B cell (primary cell): ENCODE measurements at regions not wholly inside any gene's neighbourhood (a gene's known extent, or its start where the extent isn't known, plus 50 kb on each side); places are given as distances from the start of the nearest gene placed in this dataset.

Experiments
- ATAC-seq: fragments of 200-7000 bp; cut with Tn5 transposase; one replicate; pipeline ENCODE4 v1.10.0; 2021; ENCODE audit warnings: low read depth, mild to moderate bottlenecking, moderate number of reproducible peaks, moderate library complexity
- CTCF ChIA-PET: fragments of 350-600 bp; sonication (Branson Sonifier 250); formaldehyde crosslinking; loops from one replicate; lab custom pipeline; 2021; ENCODE audit warnings: antibody characterized with exemption, inconsistent platforms; lab: Charles Lee
- POLR2A ChIA-PET: fragments of 350-600 bp; sonication (Branson Sonifier 250); formaldehyde crosslinking; loops from one replicate; lab custom pipeline; 2021; ENCODE audit warnings: antibody characterized with exemption; lab: Charles Lee
- DNase-seq: peaks from one replicate; pipeline ENCODE4 v3.0.0; 2013
- H2AFZ ChIP-seq: 2 replicates; pipeline ENCODE4 v1.6.1; 2012; ENCODE audit warnings: mild to moderate bottlenecking, low read depth, low read length; ENCODE audit not compliant: insufficient read depth, poor library complexity, severe bottlenecking
- H3K27ac ChIP-seq, 2 donors: 1 replicate in 1 of 2; 2 replicates in 1 of 2; pipeline ENCODE4 v1.5.1; 2012 to 2013; ENCODE audit warnings: low read length in 2 of 2, mild to moderate bottlenecking in 2 of 2, moderate library complexity in 1 of 2
- H3K27me3 ChIP-seq, 4 experiments: fragments of 200-600 bp in 1 of 4; sonication (generic) in 1 of 4; replicated peaks in 1 of 4; 1 replicate in 2 of 4; 2 replicates in 2 of 4; pipeline versions ENCODE4 v1.6.1 to v1.7.0; 2013 to 2016; ENCODE audit warnings: low read length in 3 of 4, mild to moderate bottlenecking in 2 of 4, mixed read lengths in 1 of 4, moderate library complexity in 1 of 4; ENCODE audit not compliant: insufficient read depth in 4 of 4, control insufficient read depth in 3 of 4; ENCODE audit errors: control extremely low read depth in 1 of 4
- H3K36me3 ChIP-seq, 2 experiments: replicated peaks in 1 of 2; 1 replicate in 1 of 2; 2 replicates in 1 of 2; pipeline versions ENCODE4 v1.6.1 to v1.7.1; 2013; ENCODE audit warnings: low read length in 1 of 2; ENCODE audit not compliant: insufficient read depth in 2 of 2, control insufficient read depth in 1 of 2; ENCODE audit errors: control extremely low read depth in 1 of 2, extremely low read depth in 1 of 2
- H3K4me1 ChIP-seq, 2 donors: fragments of 200-600 bp in 1 of 2; sonication (generic) in 1 of 2; 1 replicate in 1 of 2; 2 replicates in 1 of 2; pipeline versions ENCODE4 v1.5.1 to v1.6.1; 2013 to 2017; ENCODE audit warnings: low read length in 2 of 2; ENCODE audit not compliant: control insufficient read depth in 2 of 2, insufficient read depth in 2 of 2
- H3K4me2 ChIP-seq: replicated peaks from 2 replicates; pipeline ENCODE3; 2012; ENCODE audit warnings: mild to moderate bottlenecking, low read depth, low read length; ENCODE audit not compliant: poor library complexity, severe bottlenecking
- H3K4me3 ChIP-seq, 5 experiments: fragments of 200-600 bp in 1 of 5; sonication (generic) in 1 of 5; 1 replicate in 3 of 5; 2 replicates in 2 of 5; pipeline versions ENCODE4 v1.5.1 to v1.7.0; 2011 to 2016; ENCODE audit warnings: low read length in 4 of 5, mild to moderate bottlenecking in 4 of 5, low read depth in 2 of 5, control low read depth in 1 of 5, moderate library complexity in 1 of 5; ENCODE audit not compliant: insufficient read depth in 1 of 5; ENCODE audit errors: control extremely low read depth in 1 of 5, extremely low read depth in 1 of 5
- H3K79me2 ChIP-seq: fragments of 200-600 bp; sonication (generic); one replicate; pipeline ENCODE4 v1.6.0; 2016; ENCODE audit warnings: low read length; ENCODE audit not compliant: control insufficient read depth, insufficient read depth
- H3K9ac ChIP-seq: fragments of 200-600 bp; sonication (generic); 2 replicates; pipeline ENCODE4 v1.6.1; 2017; ENCODE audit warnings: mild to moderate bottlenecking, low read length, moderate library complexity
- H3K9me3 ChIP-seq, 3 donors: one replicate each; pipeline versions ENCODE4 v1.6.1 to v1.7.1; 2013; ENCODE audit warnings: low read length in 2 of 3; ENCODE audit not compliant: control insufficient read depth in 2 of 3, insufficient read depth in 1 of 3; ENCODE audit errors: control extremely low read depth in 1 of 3
- H4K20me1 ChIP-seq: 2 replicates; pipeline ENCODE4 v1.6.0; 2012; ENCODE audit warnings: mild to moderate bottlenecking, low read length; ENCODE audit not compliant: insufficient read depth, control insufficient read depth, poor library complexity, severe bottlenecking
- H3K27ac Mint-ChIP-seq: one replicate; pipeline ENCODE4 v1.8.0; 2021; ENCODE audit warnings: mixed read lengths
- H3K27me3 Mint-ChIP-seq: one replicate; pipeline ENCODE4 v1.8.0; 2021; ENCODE audit warnings: mixed read lengths
- H3K4me1 Mint-ChIP-seq: one replicate; pipeline ENCODE4 v1.8.0; 2021; ENCODE audit warnings: mixed read lengths
- H3K4me3 Mint-ChIP-seq: one replicate; pipeline ENCODE4 v1.8.0; 2021; ENCODE audit warnings: mixed read lengths
- H3K9me3 Mint-ChIP-seq: one replicate; pipeline ENCODE4 v1.8.0; 2022; ENCODE audit warnings: mixed read lengths; ENCODE audit not compliant: insufficient read depth
- EZH2 ChIP-seq: IDR thresholded peaks from 2 replicates; pipeline ENCODE4 v1.6.1; 2012; ENCODE audit warnings: borderline replicate concordance, low read depth, mild to moderate bottlenecking, moderate library complexity, low read length; ENCODE audit not compliant: insufficient read depth, poor library complexity, severe bottlenecking
- WGBS: methylation state at CpG from one replicate; pipeline ENCODE4 v1.1.5; 2013; ENCODE audit warnings: missing lambda C conversion rate; ENCODE audit not compliant: insufficient coverage; 5-methylcytosine and 5-hydroxymethylcytosine counted together
- intact Hi-C: fragments of 100-400 bp; cut with micrococcal nuclease; formaldehyde crosslinking; loops from one replicate; pipeline ENCODE4 v1.10.0; 2022
- TF ChIP-seq, protein P1 (sequence below): fragments of 200-600 bp; IDR thresholded peaks from one replicate; pipeline ENCODE4 v1.8.0; 2022; ENCODE audit warnings: antibody characterized with exemption, mild to moderate bottlenecking

DNA sequence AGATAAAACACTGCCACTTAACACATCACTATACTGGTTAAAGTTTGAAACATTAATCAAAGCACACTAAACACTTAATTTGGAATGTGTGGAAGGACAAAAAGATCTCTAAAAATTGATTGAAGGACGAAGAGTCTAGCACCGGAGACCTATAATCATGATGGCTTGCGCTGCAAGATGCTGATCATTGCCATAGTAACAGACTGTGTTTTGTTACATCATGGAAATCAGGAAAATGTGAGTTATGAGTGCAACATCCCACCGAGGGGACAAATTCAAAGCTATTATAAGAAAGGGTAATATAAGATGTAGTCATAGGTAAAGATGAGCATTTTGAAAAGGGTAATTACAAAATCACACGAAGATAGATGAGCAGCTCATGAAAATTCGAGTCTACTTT, 278.8 kb upstream of the CTNND2 start:
- Mint-ChIP-seq H3K27ac (no peak overlapping the region), H3K4me3 (no peak overlapping the region), H3K27me3 (no peaks in the 10 kb centered on the region), H3K9me3 (no peaks in the 10 kb centered on the region), H3K4me1 (no peaks in the 10 kb centered on the region)
- H3K4me2 ChIP-seq, result no peak overlapping the region
- ChIA-PET CTCF (no interaction called here), POLR2A (no interaction called here)
- 88% methylated on average over 3 of the region's 6 CpGs for WGBS
- no peaks in the 10 kb centered on the region for H4K20me1 ChIP-seq
- H3K4me1 ChIP-seq, result no peaks in the 10 kb centered on the region
- intact Hi-C loops, result no loop called here
- H3K9me3 ChIP-seq, result no peaks in the 10 kb centered on the region
- H3K27me3 ChIP-seq, result no peaks in the 10 kb centered on the region
- ATAC-seq, result no peak
- no peaks in the 10 kb centered on the region for H3K36me3 ChIP-seq
- no peak overlapping the region for H3K9ac ChIP-seq
- H3K27ac ChIP-seq, result no peak overlapping the region
- H3K79me2 ChIP-seq, result no peaks in the 10 kb centered on the region
- no peak for DNase-seq
- no peak overlapping the region for H3K4me3 ChIP-seq
- TF ChIP-seq, protein P1, sequence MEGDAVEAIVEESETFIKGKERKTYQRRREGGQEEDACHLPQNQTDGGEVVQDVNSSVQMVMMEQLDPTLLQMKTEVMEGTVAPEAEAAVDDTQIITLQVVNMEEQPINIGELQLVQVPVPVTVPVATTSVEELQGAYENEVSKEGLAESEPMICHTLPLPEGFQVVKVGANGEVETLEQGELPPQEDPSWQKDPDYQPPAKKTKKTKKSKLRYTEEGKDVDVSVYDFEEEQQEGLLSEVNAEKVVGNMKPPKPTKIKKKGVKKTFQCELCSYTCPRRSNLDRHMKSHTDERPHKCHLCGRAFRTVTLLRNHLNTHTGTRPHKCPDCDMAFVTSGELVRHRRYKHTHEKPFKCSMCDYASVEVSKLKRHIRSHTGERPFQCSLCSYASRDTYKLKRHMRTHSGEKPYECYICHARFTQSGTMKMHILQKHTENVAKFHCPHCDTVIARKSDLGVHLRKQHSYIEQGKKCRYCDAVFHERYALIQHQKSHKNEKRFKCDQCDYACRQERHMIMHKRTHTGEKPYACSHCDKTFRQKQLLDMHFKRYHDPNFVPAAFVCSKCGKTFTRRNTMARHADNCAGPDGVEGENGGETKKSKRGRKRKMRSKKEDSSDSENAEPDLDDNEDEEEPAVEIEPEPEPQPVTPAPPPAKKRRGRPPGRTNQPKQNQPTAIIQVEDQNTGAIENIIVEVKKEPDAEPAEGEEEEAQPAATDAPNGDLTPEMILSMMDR, result no peak
- TF ChIP-seq EZH2, result no peak
- H2AFZ ChIP-seq, result no peak overlapping the region

DNA sequence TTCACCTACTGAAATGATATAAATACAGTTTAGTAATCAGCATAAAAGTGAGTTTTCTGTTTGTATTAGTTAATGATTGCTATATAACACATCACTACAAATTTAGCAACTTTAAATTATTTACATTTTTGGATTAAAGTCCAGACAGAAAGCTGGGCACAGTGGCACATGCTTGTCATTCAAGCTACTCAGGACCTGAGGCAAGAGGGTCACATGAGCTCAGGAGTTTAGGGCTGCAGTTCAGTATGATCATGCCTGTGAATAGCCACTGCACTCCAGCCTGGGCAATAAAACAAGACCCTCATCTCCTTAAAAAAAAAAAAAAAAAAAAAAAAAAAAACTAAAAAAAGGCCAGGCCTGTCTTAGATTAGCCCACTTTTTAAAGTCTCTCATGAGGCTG, 273.6 kb upstream of the CTNND2 start:
- ChIA-PET CTCF (no interaction called here), POLR2A (no interaction called here)
- Histone ChIP-seq H2AFZ (no peak overlapping the region), H3K9ac (no peak overlapping the region), H3K9me3 (no peaks in the 10 kb centered on the region), H3K4me2 (no peak overlapping the region), H3K79me2 (no peaks in the 10 kb centered on the region), H3K27me3 (no peaks in the 10 kb centered on the region), H3K36me3 (no peaks in the 10 kb centered on the region), H3K27ac (no peak overlapping the region), H3K4me1 (no peaks in the 10 kb centered on the region), H4K20me1 (no peaks in the 10 kb centered on the region), H3K4me3 (no peak overlapping the region)
- Mint-ChIP-seq H3K27ac (no peak overlapping the region), H3K27me3 (no peaks in the 10 kb centered on the region), H3K4me1 (no peaks in the 10 kb centered on the region), H3K9me3 (peaks cover 2% of the 10 kb centered on the region), H3K4me3 (no peak overlapping the region)
- intact Hi-C loops, result no loop called here
- DNase-seq (no peak), ATAC-seq (no peak)
- TF ChIP-seq, protein P1, result no peak
